Muscle layer of colon (tissue), 2 donors: ENCODE measurements at regions not wholly inside any gene's neighbourhood (a gene's known extent, or its start where the extent isn't known, plus 50 kb on each side); places are given as distances from the start of the nearest gene placed in this dataset.
"Not testable (repeated sequence)": the region's sequence is repeated elsewhere in the genome, so short reads cannot be mapped to it uniquely, and the experiment has no call there.

Experiments used
- H3K27ac ChIP-seq: one replicate; pipeline ENCODE4 v1.7.0; 2013; ENCODE audit warnings: low read depth, mild to moderate bottlenecking, low read length, moderate library complexity
- H3K27me3 ChIP-seq, 2 donors: one replicate each; pipeline ENCODE4 v1.7.0; 2013; ENCODE audit warnings: low read length in 2 of 2, mild to moderate bottlenecking in 2 of 2; ENCODE audit not compliant: insufficient read depth in 2 of 2, control insufficient read depth in 1 of 2
- H3K36me3 ChIP-seq: one replicate; pipeline ENCODE4 v1.7.0; 2013; ENCODE audit warnings: mild to moderate bottlenecking, low read length; ENCODE audit not compliant: insufficient read depth
- H3K4me1 ChIP-seq: one replicate; pipeline ENCODE4 v1.7.0; 2013; ENCODE audit warnings: mild to moderate bottlenecking, low read length; ENCODE audit not compliant: insufficient read depth
- H3K4me3 ChIP-seq, 2 donors: one replicate each; pipeline ENCODE4 v1.7.0; 2013; ENCODE audit warnings: low read length in 2 of 2, low read depth in 1 of 2, mild to moderate bottlenecking in 1 of 2, moderate library complexity in 1 of 2
- H3K9ac ChIP-seq: one replicate; pipeline ENCODE4 v1.7.0; 2013; ENCODE audit warnings: low read length
- H3K9me3 ChIP-seq: one replicate; pipeline ENCODE4 v1.7.0; 2013; ENCODE audit warnings: mild to moderate bottlenecking, low read length
- donor health status: abdominal sarcoma.
- donor health status: Adenocarcinoma of cecum.

DNA sequence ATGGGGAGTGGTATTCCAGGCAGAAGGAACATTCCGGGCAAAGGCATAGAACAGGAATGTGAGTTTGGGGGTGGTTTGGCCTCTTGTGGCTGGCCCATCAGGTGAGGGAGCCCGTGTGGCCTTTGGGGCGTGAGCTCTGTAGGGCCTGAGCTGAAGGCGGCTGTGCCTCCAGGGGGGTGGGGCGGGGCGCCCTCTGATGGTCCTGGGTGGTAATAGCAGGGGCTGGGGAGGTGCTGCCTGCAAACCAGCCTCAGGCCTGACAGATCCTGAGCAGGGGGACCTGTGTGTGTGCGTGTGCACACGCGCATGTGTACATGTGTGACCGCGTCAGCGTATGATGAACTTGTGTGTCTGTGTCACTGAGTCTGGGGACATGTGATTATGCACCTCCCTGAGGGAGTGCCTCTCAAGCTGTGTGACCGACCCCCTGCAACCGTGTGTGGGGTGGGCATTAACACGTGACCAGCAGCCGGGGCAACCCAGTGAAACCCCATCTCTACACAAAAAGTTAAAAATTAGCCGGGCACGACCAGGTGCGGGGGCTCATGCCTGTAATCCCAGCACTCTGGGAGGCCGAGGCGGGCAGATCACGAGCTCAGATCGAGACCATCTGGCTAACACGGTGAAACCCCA is 177.1 kb downstream of the TBC1D2B start:
- H3K9me3 ChIP-seq, H3K27me3 ChIP-seq, H3K9ac ChIP-seq, H3K4me3 ChIP-seq, H3K36me3 ChIP-seq, H3K4me1 ChIP-seq, H3K27ac ChIP-seq: not testable (repeated sequence)

- H3K9me3 ChIP-seq, H3K9ac ChIP-seq, H3K4me3 ChIP-seq, H3K27me3 ChIP-seq, H3K4me1 ChIP-seq, H3K36me3 ChIP-seq, H3K27ac ChIP-seq: not testable (repeated sequence)
Observed at GRCh38 chr15:77899776-77900175, 177.7 kb downstream of the TBC1D2B start.

- no peaks in the 10 kb centered on the region for H3K4me1 ChIP-seq
- H3K27ac ChIP-seq, result no peak overlapping the region
- H3K9me3 ChIP-seq, result no peaks in the 10 kb centered on the region
- H3K27me3 ChIP-seq, result peaks cover 0 to 3% of the 10 kb centered on the region in 2 donors
- no peak overlapping the region for H3K9ac ChIP-seq
- H3K36me3 ChIP-seq, result no peaks in the 10 kb centered on the region
- no peak overlapping the region for H3K4me3 ChIP-seq
Observed at GRCh38 chr15:77898811-77899730, 178.4 kb downstream of the TBC1D2B start.

- H3K4me1 ChIP-seq, result no peaks in the 10 kb centered on the region
- no peak overlapping the region for H3K9ac ChIP-seq
- H3K36me3 ChIP-seq, result no peaks in the 10 kb centered on the region
- no peak overlapping the region for H3K4me3 ChIP-seq
- H3K9me3 ChIP-seq, result no peaks in the 10 kb centered on the region
- H3K27ac ChIP-seq, result no peak overlapping the region
- peaks cover 0 to 3% of the 10 kb centered on the region in 2 donors for H3K27me3 ChIP-seq
Observed at GRCh38 chr15:77897896-77898406, 179.6 kb downstream of the TBC1D2B start.

DNA sequence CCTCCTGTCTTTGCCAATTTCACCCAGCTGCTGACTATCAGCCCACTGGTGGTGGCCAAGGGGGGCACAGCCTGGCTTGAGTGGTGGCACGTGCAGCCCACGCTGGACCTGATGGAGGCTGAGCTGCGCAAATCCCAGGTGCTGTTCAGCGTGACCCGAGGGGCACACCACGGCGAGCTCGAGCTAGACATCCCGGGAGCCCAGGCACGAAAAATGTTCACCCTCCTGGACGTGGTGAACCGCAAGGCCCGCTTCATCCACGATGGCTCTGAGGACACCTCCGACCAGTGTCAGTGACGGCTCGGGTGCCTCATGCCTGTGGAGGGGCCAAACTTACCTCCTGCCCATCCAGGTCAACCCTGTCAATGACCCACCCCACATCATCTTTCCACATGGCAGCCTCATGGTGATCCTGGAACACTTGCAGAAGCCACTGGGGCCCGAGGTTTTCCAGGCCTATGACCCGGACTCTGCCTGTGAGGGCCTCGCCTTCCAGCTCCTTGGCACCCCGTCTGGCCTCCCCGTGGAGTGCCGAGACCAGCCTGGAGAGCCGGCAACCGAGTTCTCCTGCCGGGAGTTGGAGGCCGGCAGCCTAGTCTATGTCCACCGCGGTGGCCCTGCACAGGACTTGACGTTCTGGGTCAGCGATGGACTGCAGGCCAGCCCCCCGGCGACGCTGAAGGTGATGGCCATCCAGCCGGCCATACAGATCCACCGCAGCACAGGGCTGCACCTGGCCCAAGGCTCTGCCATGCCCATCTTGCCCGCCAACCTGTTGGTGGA is 180.2 kb downstream of the TBC1D2B start:
- not testable (repeated sequence) for H3K27me3 ChIP-seq, H3K4me1 ChIP-seq, H3K9ac ChIP-seq, H3K9me3 ChIP-seq, H3K36me3 ChIP-seq, H3K27ac ChIP-seq, H3K4me3 ChIP-seq

GRCh38 chr15:77896147-77897112 is 181.1 kb downstream of the TBC1D2B start:
- H3K4me3 ChIP-seq, H3K27me3 ChIP-seq, H3K9me3 ChIP-seq, H3K4me1 ChIP-seq, H3K9ac ChIP-seq, H3K27ac ChIP-seq, H3K36me3 ChIP-seq: not testable (repeated sequence)

DNA sequence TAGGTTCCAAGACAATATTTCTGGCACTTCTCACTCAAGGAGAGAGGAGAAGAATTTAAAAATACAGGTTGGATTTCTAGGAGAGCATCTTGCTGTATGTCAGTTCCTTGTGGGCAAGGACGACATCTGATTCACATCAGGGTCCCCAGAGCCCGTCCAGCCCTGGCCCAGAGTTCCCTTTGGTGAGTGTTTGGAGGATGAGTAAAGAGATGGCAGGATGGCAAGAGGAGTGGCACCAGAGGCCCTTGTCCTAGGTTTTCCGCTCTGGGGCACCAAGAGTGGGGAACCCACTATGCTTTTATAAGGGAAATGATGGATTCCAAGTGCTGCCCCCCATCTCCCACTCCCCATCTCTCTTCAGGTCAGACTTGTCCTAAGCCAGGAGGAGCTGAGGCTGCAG is 181.8 kb downstream of the TBC1D2B start:
- H3K36me3 ChIP-seq, result no peaks in the 10 kb centered on the region
- no peaks in the 10 kb centered on the region for H3K27me3 ChIP-seq
- no peaks in the 10 kb centered on the region for H3K9me3 ChIP-seq
- no peak overlapping the region for H3K4me3 ChIP-seq
- no peak overlapping the region for H3K9ac ChIP-seq
- no peaks in the 10 kb centered on the region for H3K4me1 ChIP-seq
- no peak overlapping the region for H3K27ac ChIP-seq

GRCh38 chr15:77895145-77895544 is 182.4 kb downstream of the TBC1D2B start:
- not testable (repeated sequence) for H3K27ac ChIP-seq, H3K4me1 ChIP-seq, H3K9me3 ChIP-seq, H3K27me3 ChIP-seq, H3K9ac ChIP-seq, H3K4me3 ChIP-seq, H3K36me3 ChIP-seq

- H3K36me3 ChIP-seq, H3K9ac ChIP-seq, H3K4me1 ChIP-seq, H3K9me3 ChIP-seq, H3K4me3 ChIP-seq, H3K27ac ChIP-seq, H3K27me3 ChIP-seq: not testable (repeated sequence)
Observed at GRCh38 chr15:77893671-77894640, 183.6 kb downstream of the TBC1D2B start.

- not testable (repeated sequence) for H3K36me3 ChIP-seq, H3K4me3 ChIP-seq, H3K9ac ChIP-seq, H3K27me3 ChIP-seq, H3K9me3 ChIP-seq, H3K27ac ChIP-seq, H3K4me1 ChIP-seq
Observed at GRCh38 chr15:77893246-77893645, 184.3 kb downstream of the TBC1D2B start.
